Stomach (tissue), 4 donors: ENCODE measurements at regions not wholly inside any gene's neighbourhood (a gene's known extent, or its start where the extent isn't known, plus 50 kb on each side); places are given as distances from the start of the nearest gene placed in this dataset.

Experiments
- POLR2A ChIP-seq, 4 donors: fragments of 450-650 bp; IDR thresholded peaks; one replicate each; pipeline ENCODE4 v1.6.1; 2016; ENCODE audit warnings: antibody characterized with exemption in 4 of 4, control low read depth in 2 of 4, mild to moderate bottlenecking in 1 of 4, moderate library complexity in 1 of 4
- POLR2AphosphoS5 ChIP-seq, 3 donors: sonication (generic); formaldehyde crosslinking; IDR thresholded peaks; one replicate each; pipeline ENCODE4 v1.6.1; 2016; ENCODE audit warnings: antibody characterized with exemption in 3 of 3
- TF ChIP-seq, protein P1 (sequence below), 7 experiments: fragments of 450-650 bp in 4 of 7; fragments of 200-600 bp in 3 of 7; sonication (generic) in 3 of 7; IDR thresholded peaks; one replicate each; pipeline ENCODE4 v1.5.1; 2016 to 2019; ENCODE audit warnings: antibody characterized with exemption in 7 of 7, control low read depth in 2 of 7, mild to moderate bottlenecking in 1 of 7

DNA sequence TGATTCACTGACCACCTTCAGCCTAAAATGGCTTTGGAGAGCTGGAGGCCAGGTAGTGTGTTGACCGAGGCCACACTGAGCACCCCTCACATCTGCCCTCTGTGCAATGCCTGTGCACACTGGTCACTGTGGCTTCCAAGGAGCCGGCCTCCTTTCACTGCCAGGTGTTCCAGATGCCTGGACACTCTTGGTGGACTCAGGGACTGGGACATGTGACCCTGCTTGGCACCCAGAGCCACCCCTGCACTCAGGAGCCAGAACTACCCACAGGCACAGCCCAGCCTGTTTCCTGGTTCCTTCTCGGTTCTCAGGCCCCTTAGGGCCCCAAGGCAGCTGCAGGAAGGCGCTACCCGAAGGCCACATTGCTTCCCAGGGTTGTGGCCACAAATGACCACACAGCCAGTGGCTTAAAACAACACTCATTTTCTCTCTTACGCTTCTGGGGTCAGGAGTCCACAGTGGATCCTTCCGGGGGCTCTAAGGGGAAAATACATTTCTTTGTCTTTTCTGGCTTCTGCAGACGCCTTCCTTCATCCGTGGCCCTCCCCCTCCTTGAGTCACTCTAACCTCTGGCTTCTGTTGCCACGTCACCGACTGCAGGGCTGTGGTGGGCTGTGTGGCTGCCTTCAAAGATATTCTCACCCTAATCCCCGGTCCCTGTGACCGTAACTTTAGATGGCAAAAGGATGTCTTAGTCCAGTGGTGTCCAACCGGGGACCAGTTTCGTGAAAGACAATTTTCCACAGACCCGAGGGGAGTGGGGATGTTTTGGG lies 78.6 kb downstream of the ASB1 start:
- TF ChIP-seq, protein P1, sequence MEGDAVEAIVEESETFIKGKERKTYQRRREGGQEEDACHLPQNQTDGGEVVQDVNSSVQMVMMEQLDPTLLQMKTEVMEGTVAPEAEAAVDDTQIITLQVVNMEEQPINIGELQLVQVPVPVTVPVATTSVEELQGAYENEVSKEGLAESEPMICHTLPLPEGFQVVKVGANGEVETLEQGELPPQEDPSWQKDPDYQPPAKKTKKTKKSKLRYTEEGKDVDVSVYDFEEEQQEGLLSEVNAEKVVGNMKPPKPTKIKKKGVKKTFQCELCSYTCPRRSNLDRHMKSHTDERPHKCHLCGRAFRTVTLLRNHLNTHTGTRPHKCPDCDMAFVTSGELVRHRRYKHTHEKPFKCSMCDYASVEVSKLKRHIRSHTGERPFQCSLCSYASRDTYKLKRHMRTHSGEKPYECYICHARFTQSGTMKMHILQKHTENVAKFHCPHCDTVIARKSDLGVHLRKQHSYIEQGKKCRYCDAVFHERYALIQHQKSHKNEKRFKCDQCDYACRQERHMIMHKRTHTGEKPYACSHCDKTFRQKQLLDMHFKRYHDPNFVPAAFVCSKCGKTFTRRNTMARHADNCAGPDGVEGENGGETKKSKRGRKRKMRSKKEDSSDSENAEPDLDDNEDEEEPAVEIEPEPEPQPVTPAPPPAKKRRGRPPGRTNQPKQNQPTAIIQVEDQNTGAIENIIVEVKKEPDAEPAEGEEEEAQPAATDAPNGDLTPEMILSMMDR (IDR thresholded peaks at IDR 0.05), result no peak
- no peak for TF ChIP-seq POLR2AphosphoS5 (IDR thresholded peaks at IDR 0.05)
- TF ChIP-seq POLR2A (IDR thresholded peaks at IDR 0.05), result no peak
